ENCODE measurements at regions not wholly inside any gene's neighbourhood (a gene's known extent, or its start where the extent isn't known, plus 50 kb on each side); places are given as distances from the start of the nearest gene placed in this dataset.

DNA sequence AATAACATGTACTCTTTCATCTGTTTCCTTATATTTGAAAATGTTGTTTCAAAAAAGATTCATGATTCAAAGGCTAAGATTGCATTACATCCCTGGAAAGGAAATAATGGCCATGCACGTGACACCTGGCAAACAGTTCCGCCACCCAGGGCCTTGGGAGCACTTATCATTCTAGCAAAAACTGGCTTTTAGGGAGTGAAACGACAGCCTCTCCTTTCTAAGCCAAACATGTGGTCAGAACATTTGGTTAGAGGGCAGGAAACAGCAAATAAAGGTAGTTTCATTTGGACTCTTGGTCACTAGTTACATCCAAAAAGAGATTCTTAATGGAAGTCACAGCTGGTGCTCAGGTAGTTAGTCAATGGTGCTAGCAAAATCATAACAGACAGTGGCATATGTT, 83.5 kb downstream of the FAS start:
- no peaks in the 10 kb centered on the region for H3K9me3 Mint-ChIP-seq (ENCODE audit: unreplicated experiment)
- H3K4me3 Mint-ChIP-seq (ENCODE audit: unreplicated experiment), result no peak overlapping the region
- H3K36me3 Mint-ChIP-seq (ENCODE audit: unreplicated experiment), result no peaks in the 10 kb centered on the region
- H3K4me1 Mint-ChIP-seq (ENCODE audit: unreplicated experiment), result peaks cover 8% of the 10 kb centered on the region
- H3K27me3 Mint-ChIP-seq (ENCODE audit: unreplicated experiment), result peaks cover 30% of the 10 kb centered on the region
- no peak overlapping the region for H3K27ac Mint-ChIP-seq (ENCODE audit: unreplicated experiment)
- DNase-seq (ENCODE audit: extremely low spot score, unreplicated experiment), result no peak
- TF ChIP-seq, protein P1, sequence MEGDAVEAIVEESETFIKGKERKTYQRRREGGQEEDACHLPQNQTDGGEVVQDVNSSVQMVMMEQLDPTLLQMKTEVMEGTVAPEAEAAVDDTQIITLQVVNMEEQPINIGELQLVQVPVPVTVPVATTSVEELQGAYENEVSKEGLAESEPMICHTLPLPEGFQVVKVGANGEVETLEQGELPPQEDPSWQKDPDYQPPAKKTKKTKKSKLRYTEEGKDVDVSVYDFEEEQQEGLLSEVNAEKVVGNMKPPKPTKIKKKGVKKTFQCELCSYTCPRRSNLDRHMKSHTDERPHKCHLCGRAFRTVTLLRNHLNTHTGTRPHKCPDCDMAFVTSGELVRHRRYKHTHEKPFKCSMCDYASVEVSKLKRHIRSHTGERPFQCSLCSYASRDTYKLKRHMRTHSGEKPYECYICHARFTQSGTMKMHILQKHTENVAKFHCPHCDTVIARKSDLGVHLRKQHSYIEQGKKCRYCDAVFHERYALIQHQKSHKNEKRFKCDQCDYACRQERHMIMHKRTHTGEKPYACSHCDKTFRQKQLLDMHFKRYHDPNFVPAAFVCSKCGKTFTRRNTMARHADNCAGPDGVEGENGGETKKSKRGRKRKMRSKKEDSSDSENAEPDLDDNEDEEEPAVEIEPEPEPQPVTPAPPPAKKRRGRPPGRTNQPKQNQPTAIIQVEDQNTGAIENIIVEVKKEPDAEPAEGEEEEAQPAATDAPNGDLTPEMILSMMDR (IDR thresholded peaks at IDR 0.05), result no peak

DNA sequence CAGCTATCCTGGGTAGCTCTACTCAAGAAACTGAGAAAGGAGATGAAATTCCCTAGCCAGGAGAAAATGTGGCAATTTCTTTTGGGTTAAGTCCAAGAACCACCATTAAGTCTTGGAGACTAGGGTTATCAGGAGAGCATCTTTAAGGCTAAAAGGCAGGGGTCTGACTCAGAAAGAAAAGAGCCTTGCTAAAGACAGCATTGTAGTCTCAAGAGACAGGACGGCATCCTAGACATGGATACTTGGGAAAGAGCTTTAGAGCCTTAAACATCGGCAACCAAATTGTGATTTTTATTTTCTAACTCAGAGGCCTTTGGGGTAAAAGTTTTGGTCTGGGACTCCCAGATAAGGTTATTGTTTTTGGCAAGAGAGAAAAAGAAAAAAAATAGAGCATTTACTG, 83.1 kb downstream of the FAS start:
- H3K9me3 Mint-ChIP-seq (ENCODE audit: unreplicated experiment), result no peaks in the 10 kb centered on the region
- TF ChIP-seq, protein P1 (IDR thresholded peaks at IDR 0.05), result no peak
- peaks cover 4% of the 10 kb centered on the region for H3K4me1 Mint-ChIP-seq (ENCODE audit: unreplicated experiment)
- no peaks in the 10 kb centered on the region for H3K36me3 Mint-ChIP-seq (ENCODE audit: unreplicated experiment)
- no peak for DNase-seq (ENCODE audit: extremely low spot score, unreplicated experiment)
- H3K27ac Mint-ChIP-seq (ENCODE audit: unreplicated experiment), result no peak overlapping the region
- H3K4me3 Mint-ChIP-seq (ENCODE audit: unreplicated experiment), result no peak overlapping the region
- peaks cover 30% of the 10 kb centered on the region for H3K27me3 Mint-ChIP-seq (ENCODE audit: unreplicated experiment)

DNA sequence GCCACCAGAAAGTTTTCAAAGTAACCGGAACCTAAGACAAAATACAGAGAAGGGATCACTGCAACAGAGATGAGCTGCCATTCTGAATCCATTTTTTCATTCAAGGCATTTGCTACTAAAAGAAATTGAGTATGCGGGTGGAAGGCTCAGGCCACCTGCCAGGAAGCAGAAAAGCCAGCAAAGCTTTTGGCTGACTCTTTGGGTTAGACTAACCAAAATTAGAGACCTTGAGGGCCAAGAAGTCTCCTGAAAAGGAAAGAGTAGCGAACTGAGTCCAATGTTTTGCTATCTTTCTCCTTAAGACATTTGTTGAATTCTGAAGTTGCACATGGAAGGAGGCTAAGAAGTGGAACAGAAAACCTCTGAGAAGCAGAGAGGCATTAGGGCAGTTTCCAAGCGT, 79.0 kb downstream of the FAS start:
- no peak overlapping the region for H3K27ac Mint-ChIP-seq (ENCODE audit: unreplicated experiment)
- no peak for DNase-seq (ENCODE audit: extremely low spot score, unreplicated experiment)
- TF ChIP-seq, protein P1 (IDR thresholded peaks at IDR 0.05), result no peak
- H3K27me3 Mint-ChIP-seq (ENCODE audit: unreplicated experiment), result peaks cover 50% of the 10 kb centered on the region
- H3K9me3 Mint-ChIP-seq (ENCODE audit: unreplicated experiment), result no peaks in the 10 kb centered on the region
- H3K4me3 Mint-ChIP-seq (ENCODE audit: unreplicated experiment), result no peak overlapping the region
- H3K4me1 Mint-ChIP-seq (ENCODE audit: unreplicated experiment), result peaks cover 2% of the 10 kb centered on the region
- no peaks in the 10 kb centered on the region for H3K36me3 Mint-ChIP-seq (ENCODE audit: unreplicated experiment)

Data from osteocyte (in vitro differentiated cells).